Neural cell (in vitro differentiated cells): ENCODE measurements at regions not wholly inside any gene's neighbourhood (a gene's known extent, or its start where the extent isn't known, plus 50 kb on each side); places are given as distances from the start of the nearest gene placed in this dataset.

Experiments used
- H2AFZ ChIP-seq: fragments of 200-600, 300-800 bp; sonication (generic), shearing (Covaris generic); 2 replicates; pipeline ENCODE4 v1.6.0; 2014; ENCODE audit warnings: low read depth, mild to moderate bottlenecking, antibody characterized with exemption, low read length, moderate library complexity
- H3F3A ChIP-seq: fragments of 200-600 bp; shearing (Covaris generic); 2 replicates; pipeline ENCODE4 v1.6.1; 2016; ENCODE audit warnings: mild to moderate bottlenecking, moderate library complexity, mixed read lengths, antibody characterized with exemption, low read length; ENCODE audit not compliant: insufficient read depth, poor library complexity, severe bottlenecking
- H3K27ac ChIP-seq: fragments of 200-600, 300-800 bp; sonication (generic), shearing (Covaris generic); 2 replicates; pipeline ENCODE4 v1.5.1; 2014; ENCODE audit warnings: mild to moderate bottlenecking, low read length, moderate library complexity
- H3K27me3 ChIP-seq: fragments of 300-800, 200-600 bp; sonication (generic), shearing (Covaris generic); 2 replicates; pipeline ENCODE4 v1.6.0; 2014; ENCODE audit warnings: mild to moderate bottlenecking, low read depth, low read length, moderate library complexity; ENCODE audit not compliant: insufficient read depth
- H3K36me3 ChIP-seq: fragments of 300-800, 200-600 bp; sonication (generic), shearing (Covaris generic); 2 replicates; pipeline ENCODE4 v1.5.1; 2014; ENCODE audit warnings: mild to moderate bottlenecking, antibody characterized with exemption, low read length, moderate library complexity; ENCODE audit not compliant: insufficient read depth
- H3K4me2 ChIP-seq: fragments of 300-800, 200-600 bp; sonication (generic), shearing (Covaris generic); 2 replicates; pipeline ENCODE4 v1.6.0; 2014; ENCODE audit warnings: mild to moderate bottlenecking, low read length
- H3K4me3 ChIP-seq: fragments of 300-800, 200-600 bp; sonication (generic), shearing (Covaris generic); 2 replicates; pipeline ENCODE4 v1.5.1; 2014; ENCODE audit warnings: mild to moderate bottlenecking, low read length, moderate library complexity
- H3K79me2 ChIP-seq: fragments of 200-600 bp; shearing (Covaris generic); replicated peaks from 2 replicates; pipeline ENCODE4 v1.6.0; 2014; ENCODE audit warnings: mild to moderate bottlenecking, low read length, moderate library complexity; ENCODE audit not compliant: insufficient read depth
- H3K9ac ChIP-seq: fragments of 300-800, 200-600 bp; sonication (generic), shearing (Covaris generic); 2 replicates; pipeline ENCODE4 v1.6.1; 2016; ENCODE audit warnings: mild to moderate bottlenecking, low read length, mixed read lengths
- H3K9me2 ChIP-seq: fragments of 200-600 bp; shearing (Covaris generic); 2 replicates; pipeline ENCODE4 v1.6.1; 2016; ENCODE audit warnings: mild to moderate bottlenecking, low read length, mixed read lengths; ENCODE audit not compliant: insufficient read depth
- H3K9me3 ChIP-seq: fragments of 200-600, 300-800 bp; sonication (generic), shearing (Covaris generic); 2 replicates; pipeline ENCODE4 v1.6.1; 2016; ENCODE audit warnings: mild to moderate bottlenecking, mixed run types, low read length, moderate library complexity, mixed read lengths
- H4K20me1 ChIP-seq: fragments of 200-600 bp; shearing (Covaris generic); 2 replicates; pipeline ENCODE4 v1.6.1; 2016; ENCODE audit warnings: mild to moderate bottlenecking, mixed run types; ENCODE audit not compliant: insufficient read depth
- EP300 ChIP-seq: fragments of 450-650 bp; conservative IDR thresholded peaks from 2 replicates; pipeline ENCODE4 v1.6.1; 2014; ENCODE audit warnings: antibody characterized with exemption, mild to moderate bottlenecking, moderate library complexity; ENCODE audit not compliant: poor library complexity, severe bottlenecking
- EZH2 ChIP-seq: fragments of 200-600, 300-800 bp; shearing (Covaris generic), sonication (generic); IDR thresholded peaks from 2 replicates; pipeline ENCODE4 v1.6.1; 2014; ENCODE audit warnings: antibody characterized with exemption, low read length, borderline replicate concordance, mild to moderate bottlenecking; ENCODE audit not compliant: insufficient read depth, poor library complexity, severe bottlenecking
- MXI1 ChIP-seq: fragments of 450-650 bp; conservative IDR thresholded peaks from 2 replicates; pipeline ENCODE4 v1.6.1; 2014; ENCODE audit warnings: antibody characterized with exemption, mild to moderate bottlenecking; ENCODE audit not compliant: poor library complexity, severe bottlenecking
- POLR2AphosphoS5 ChIP-seq: IDR thresholded peaks from 2 replicates; pipeline ENCODE4 v1.6.1; 2012
- RAD21 ChIP-seq: fragments of 450-650 bp; conservative IDR thresholded peaks from 2 replicates; pipeline ENCODE4 v1.6.1; 2014; ENCODE audit warnings: antibody characterized with exemption, mild to moderate bottlenecking, moderate library complexity
- SMC3 ChIP-seq: fragments of 450-650 bp; conservative IDR thresholded peaks from 2 replicates; pipeline ENCODE4 v1.6.1; 2014; ENCODE audit warnings: antibody characterized with exemption, mild to moderate bottlenecking, moderate library complexity; ENCODE audit not compliant: poor library complexity
- TAF1 ChIP-seq: IDR thresholded peaks from 2 replicates; pipeline ENCODE4 v1.6.1; 2012; ENCODE audit warnings: low read depth
- TF ChIP-seq, protein P1 (sequence below): IDR thresholded peaks from 2 replicates; pipeline ENCODE4 v1.6.1; 2012; ENCODE audit warnings: borderline replicate concordance
- TF ChIP-seq, protein P2 (sequence below): fragments of 450-650 bp; IDR thresholded peaks from 2 replicates; pipeline ENCODE4 v1.5.1; 2014; ENCODE audit warnings: antibody characterized with exemption, mild to moderate bottlenecking, moderate library complexity; ENCODE audit not compliant: poor library complexity, severe bottlenecking

GRCh38 chr6:101203664-101204063 lies 189.8 kb upstream of the GRIK2 start:
- H3K9ac ChIP-seq = peak overlapping the region; percentile 4
- H3K4me2 ChIP-seq = peak overlapping the region; percentile 12
- H3K9me3 ChIP-seq = no peaks in the 10 kb centered on the region
- H3K4me3 ChIP-seq = peak overlapping the region; percentile 25
- no peak overlapping the region for H2AFZ ChIP-seq
- no peaks in the 10 kb centered on the region for H3K79me2 ChIP-seq
- peaks cover 9% of the 10 kb centered on the region for H3F3A ChIP-seq
- H4K20me1 ChIP-seq = no peaks in the 10 kb centered on the region
- TF ChIP-seq, protein P1, sequence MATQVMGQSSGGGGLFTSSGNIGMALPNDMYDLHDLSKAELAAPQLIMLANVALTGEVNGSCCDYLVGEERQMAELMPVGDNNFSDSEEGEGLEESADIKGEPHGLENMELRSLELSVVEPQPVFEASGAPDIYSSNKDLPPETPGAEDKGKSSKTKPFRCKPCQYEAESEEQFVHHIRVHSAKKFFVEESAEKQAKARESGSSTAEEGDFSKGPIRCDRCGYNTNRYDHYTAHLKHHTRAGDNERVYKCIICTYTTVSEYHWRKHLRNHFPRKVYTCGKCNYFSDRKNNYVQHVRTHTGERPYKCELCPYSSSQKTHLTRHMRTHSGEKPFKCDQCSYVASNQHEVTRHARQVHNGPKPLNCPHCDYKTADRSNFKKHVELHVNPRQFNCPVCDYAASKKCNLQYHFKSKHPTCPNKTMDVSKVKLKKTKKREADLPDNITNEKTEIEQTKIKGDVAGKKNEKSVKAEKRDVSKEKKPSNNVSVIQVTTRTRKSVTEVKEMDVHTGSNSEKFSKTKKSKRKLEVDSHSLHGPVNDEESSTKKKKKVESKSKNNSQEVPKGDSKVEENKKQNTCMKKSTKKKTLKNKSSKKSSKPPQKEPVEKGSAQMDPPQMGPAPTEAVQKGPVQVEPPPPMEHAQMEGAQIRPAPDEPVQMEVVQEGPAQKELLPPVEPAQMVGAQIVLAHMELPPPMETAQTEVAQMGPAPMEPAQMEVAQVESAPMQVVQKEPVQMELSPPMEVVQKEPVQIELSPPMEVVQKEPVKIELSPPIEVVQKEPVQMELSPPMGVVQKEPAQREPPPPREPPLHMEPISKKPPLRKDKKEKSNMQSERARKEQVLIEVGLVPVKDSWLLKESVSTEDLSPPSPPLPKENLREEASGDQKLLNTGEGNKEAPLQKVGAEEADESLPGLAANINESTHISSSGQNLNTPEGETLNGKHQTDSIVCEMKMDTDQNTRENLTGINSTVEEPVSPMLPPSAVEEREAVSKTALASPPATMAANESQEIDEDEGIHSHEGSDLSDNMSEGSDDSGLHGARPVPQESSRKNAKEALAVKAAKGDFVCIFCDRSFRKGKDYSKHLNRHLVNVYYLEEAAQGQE = no peak
- TF ChIP-seq, protein P2, sequence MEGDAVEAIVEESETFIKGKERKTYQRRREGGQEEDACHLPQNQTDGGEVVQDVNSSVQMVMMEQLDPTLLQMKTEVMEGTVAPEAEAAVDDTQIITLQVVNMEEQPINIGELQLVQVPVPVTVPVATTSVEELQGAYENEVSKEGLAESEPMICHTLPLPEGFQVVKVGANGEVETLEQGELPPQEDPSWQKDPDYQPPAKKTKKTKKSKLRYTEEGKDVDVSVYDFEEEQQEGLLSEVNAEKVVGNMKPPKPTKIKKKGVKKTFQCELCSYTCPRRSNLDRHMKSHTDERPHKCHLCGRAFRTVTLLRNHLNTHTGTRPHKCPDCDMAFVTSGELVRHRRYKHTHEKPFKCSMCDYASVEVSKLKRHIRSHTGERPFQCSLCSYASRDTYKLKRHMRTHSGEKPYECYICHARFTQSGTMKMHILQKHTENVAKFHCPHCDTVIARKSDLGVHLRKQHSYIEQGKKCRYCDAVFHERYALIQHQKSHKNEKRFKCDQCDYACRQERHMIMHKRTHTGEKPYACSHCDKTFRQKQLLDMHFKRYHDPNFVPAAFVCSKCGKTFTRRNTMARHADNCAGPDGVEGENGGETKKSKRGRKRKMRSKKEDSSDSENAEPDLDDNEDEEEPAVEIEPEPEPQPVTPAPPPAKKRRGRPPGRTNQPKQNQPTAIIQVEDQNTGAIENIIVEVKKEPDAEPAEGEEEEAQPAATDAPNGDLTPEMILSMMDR = no peak
- TF ChIP-seq EP300 = peak; percentile 94
- TF ChIP-seq EZH2 = no peak
- no peak for TF ChIP-seq TAF1
- TF ChIP-seq POLR2AphosphoS5 = peak; percentile 79
- no peak for TF ChIP-seq MXI1
- no peak for TF ChIP-seq SMC3
- TF ChIP-seq RAD21 = peak; percentile 19
- peak overlapping the region; percentile 56 for H3K27ac ChIP-seq
- no peaks in the 10 kb centered on the region for H3K36me3 ChIP-seq
- H3K9me2 ChIP-seq = no peaks in the 10 kb centered on the region
- no peaks in the 10 kb centered on the region for H3K27me3 ChIP-seq

DNA sequence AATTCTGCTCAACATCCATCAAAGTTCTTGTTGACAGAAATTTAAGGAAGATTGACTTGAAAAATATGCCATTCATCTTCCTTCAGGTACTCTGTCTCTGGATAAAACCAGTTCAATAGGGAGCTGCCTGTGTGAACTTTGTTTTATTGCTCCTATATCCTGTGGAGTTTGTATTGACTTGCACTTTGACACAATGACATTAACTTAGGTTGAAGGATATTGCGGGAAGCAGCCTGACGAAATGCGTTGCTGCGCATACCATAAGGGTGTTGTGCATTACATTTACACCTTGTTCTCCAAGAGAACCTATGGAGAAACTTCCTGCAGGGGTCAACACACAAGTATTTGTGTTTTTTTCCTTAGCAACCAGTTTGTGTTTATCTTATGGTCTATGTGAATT lies 185.4 kb upstream of the GRIK2 start:
- Histone ChIP-seq H3F3A (peaks cover 6% of the 10 kb centered on the region), H3K9ac (no peak overlapping the region), H3K27me3 (no peaks in the 10 kb centered on the region), H3K79me2 (no peaks in the 10 kb centered on the region), H4K20me1 (no peaks in the 10 kb centered on the region), H3K36me3 (no peaks in the 10 kb centered on the region), H3K27ac (no peak overlapping the region), H3K4me2 (no peak overlapping the region), H3K9me2 (no peaks in the 10 kb centered on the region), H2AFZ (no peak overlapping the region), H3K9me3 (no peaks in the 10 kb centered on the region), H3K4me3 (no peak overlapping the region)
- TF ChIP-seq TAF1 (no peak), MXI1 (no peak), EZH2 (no peak), SMC3 (no peak), RAD21 (no peak), EP300 (peak; percentile 72), POLR2AphosphoS5 (peak; percentile 43)
- TF ChIP-seq, protein P2 = no peak
- TF ChIP-seq, protein P1 = no peak
